ENCODE measurements at regions not wholly inside any gene's neighbourhood (a gene's known extent, or its start where the extent isn't known, plus 50 kb on each side); places are given as distances from the start of the nearest gene placed in this dataset.

DNA sequence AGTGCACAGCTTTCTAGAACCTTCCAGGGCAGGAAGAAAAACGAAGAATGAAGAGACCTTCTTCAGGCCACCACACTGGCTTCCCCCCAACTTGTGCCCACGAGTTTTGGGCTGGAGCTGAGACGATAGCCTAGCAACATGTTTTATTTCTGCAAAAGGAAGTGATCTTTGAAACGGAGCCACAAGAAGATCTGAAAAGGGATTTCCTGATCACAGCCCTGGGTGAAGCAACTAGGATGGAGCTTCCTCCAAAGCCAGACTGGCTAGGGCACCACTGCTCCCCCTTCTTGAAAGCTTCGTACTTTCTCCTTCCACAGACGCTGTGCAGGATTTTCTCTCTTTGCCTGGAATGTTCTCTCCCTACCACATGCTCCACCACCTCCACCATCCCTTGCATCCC lies 418.3 kb downstream of the MED13L start:
- Histone ChIP-seq H3K4me3 (no peak overlapping the region), H3K27ac (no peak overlapping the region)
- TF ChIP-seq, protein P1, sequence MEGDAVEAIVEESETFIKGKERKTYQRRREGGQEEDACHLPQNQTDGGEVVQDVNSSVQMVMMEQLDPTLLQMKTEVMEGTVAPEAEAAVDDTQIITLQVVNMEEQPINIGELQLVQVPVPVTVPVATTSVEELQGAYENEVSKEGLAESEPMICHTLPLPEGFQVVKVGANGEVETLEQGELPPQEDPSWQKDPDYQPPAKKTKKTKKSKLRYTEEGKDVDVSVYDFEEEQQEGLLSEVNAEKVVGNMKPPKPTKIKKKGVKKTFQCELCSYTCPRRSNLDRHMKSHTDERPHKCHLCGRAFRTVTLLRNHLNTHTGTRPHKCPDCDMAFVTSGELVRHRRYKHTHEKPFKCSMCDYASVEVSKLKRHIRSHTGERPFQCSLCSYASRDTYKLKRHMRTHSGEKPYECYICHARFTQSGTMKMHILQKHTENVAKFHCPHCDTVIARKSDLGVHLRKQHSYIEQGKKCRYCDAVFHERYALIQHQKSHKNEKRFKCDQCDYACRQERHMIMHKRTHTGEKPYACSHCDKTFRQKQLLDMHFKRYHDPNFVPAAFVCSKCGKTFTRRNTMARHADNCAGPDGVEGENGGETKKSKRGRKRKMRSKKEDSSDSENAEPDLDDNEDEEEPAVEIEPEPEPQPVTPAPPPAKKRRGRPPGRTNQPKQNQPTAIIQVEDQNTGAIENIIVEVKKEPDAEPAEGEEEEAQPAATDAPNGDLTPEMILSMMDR (IDR thresholded peaks at IDR 0.05), result no peak
- no peak for DNase-seq (ENCODE audit: low spot score)

DNA sequence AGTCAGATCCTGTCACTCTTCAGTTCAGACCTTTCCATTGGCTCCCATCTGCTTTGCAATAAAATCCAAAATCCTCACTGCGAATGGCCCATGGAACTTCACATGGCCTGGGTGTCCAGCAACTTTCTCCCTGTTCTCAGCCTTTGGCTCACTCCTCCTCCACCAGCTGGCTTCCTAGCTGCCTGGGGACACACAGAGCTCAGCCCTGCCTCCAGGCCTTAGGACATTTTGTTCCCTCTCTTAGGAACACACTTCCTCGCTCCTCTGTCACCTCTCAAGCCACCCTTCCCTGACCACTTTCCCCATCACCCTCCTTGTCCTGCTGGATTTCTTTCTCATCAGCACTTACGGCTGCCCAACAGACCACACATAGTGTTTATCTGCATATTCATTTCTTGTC lies 419.6 kb downstream of the MED13L start:
- no peak overlapping the region for H3K27ac ChIP-seq
- H3K4me3 ChIP-seq, result no peak overlapping the region
- no peak for DNase-seq (ENCODE audit: low spot score)
- TF ChIP-seq, protein P1 (IDR thresholded peaks at IDR 0.05), result no peak

DNA sequence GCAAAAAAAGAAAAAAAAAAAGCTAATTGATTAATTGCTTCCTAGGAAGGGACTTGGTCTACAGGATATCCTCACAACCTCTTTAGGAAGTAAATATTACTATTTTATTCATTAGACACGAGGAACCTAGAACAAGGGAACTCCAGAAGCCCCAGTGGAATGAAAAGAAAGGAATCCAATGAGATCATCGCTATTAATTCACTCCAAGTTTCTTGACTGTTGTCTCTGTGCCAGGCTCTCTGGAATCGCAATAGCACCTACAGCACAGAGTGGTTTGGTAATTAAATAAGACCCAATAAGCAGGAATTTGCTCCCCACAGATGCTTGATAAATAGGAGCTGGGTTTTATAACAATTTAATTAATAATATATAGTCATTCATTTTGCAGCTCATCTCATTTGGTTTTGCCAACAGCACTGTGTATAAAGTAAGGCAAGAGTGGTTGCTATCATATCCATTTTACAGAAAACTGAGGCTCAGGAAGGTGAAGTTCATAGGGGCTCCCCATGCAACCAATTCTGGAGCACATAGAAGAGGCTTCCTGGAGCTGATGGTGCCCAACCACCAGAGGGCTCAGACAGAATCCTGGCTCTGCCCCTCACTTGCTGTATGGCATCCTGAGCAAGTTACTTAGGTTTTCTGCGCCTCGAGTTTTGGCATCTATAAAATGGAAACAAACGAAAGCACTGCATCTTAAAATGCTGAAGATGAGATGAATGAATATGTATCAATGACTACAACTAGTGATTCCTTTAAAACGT lies 420.2 kb downstream of the MED13L start:
- Histone ChIP-seq H3K4me3 (no peak overlapping the region), H3K27ac (no peak overlapping the region)
- DNase-seq (ENCODE audit: low spot score), result no peak
- TF ChIP-seq, protein P1 (IDR thresholded peaks at IDR 0.05), result no peak

DNA sequence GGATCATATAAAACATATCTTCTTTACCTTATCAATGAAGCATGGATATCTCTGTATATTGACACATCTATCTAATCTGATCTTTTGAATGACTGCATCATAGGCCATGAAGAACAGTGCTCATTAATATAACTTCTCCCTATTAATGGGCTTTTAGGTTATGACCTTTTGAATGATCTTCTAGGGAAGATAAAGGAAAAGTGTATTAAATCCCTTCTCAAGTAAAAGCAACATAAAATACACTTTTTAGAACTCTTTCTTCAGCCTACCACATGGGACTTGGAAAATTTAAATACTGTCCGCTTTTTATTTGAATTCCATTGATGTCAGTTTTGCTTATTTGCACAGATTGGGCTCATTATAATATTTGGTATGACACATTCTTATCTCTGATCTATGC lies 425.4 kb downstream of the MED13L start:
- Histone ChIP-seq H3K27ac (no peak overlapping the region), H3K4me3 (no peak overlapping the region)
- no peak for DNase-seq (ENCODE audit: low spot score)
- TF ChIP-seq, protein P1 (IDR thresholded peaks at IDR 0.05), result no peak

DNA sequence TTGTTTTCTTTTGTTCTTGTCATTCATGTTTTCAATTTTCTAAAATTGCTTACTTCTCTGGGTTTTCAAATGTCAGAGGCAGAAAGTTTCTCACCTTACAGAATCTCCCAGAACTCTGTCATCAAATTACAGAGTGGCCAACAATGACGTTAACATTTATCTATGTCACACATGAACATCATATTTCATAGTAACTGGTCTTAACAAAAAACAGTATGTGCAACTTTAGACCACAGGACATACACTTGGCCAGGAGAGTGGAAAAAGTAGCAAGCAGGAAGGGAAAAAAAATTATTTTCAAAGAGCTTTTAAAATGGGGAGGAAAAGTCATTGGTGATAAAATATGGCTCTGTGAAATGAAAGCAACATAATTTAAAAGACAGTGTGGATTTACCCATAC lies 426.5 kb downstream of the MED13L start:
- Histone ChIP-seq H3K27ac (no peak overlapping the region), H3K4me3 (no peak overlapping the region)
- TF ChIP-seq, protein P1 (IDR thresholded peaks at IDR 0.05), result no peak
- DNase-seq (ENCODE audit: low spot score), result no peak

DNA sequence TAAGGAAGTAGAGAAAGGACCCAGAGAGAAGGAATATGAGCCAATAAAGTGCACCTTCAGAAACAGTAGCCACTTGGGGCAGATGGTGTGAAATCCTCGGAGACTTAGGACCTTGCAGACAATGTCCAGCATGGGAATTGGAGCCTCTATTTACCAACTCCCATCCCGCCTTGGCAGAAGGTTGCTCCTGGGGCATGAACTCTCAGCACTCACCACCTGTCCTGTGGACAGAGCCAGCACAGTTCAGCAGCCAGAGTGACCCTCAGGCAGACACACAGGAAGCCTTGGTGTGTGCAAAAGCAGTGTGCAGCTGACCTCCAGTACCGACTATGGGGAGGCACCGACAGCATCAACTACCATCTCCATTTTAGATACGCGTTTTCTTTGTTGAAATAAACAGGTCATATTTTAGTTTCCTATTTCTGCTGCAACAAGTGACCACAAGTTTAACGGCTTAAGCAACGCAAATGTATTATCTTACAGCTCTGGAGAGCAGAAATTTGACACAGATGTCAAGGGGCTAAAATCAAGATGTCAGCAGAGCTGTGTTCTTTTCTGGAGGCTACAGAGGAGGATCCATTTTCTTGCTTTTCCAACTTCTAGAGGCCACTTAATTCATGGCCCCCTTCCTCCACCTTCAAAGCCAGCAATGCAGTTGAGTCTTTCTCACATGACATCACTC lies 428.1 kb downstream of the MED13L start:
- Histone ChIP-seq H3K4me3 (no peak overlapping the region), H3K27ac (no peak overlapping the region)
- TF ChIP-seq, protein P1 (IDR thresholded peaks at IDR 0.05), result no peak
- DNase-seq (ENCODE audit: low spot score), result no peak

DNA sequence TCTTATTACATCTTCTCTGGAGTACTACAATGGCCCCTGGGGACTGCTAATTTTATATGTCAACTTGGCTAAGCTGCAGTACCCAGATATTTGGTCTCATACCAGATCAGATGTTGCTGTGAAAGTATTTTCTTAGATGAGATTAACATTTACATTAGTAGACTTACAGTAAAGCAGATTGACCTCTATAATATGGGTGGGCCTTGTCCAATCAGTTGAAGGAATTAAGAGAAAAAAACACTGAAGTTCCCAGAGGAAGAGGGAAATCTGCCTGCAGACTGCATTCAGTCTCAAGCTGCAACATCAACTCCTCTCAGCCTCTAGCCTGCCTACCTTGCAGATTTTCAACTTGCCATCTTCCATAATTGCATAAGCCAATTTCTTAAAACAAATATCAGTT lies 430.1 kb downstream of the MED13L start:
- TF ChIP-seq, protein P1 (IDR thresholded peaks at IDR 0.05), result no peak
- DNase-seq (ENCODE audit: low spot score), result no peak
- no peak overlapping the region for H3K27ac ChIP-seq
- H3K4me3 ChIP-seq, result no peak overlapping the region

Data from coronary artery (tissue), 2 donors.